Fibroblast of villous mesenchyme (primary cell): ENCODE measurements at regions not wholly inside any gene's neighbourhood (a gene's known extent, or its start where the extent isn't known, plus 50 kb on each side); places are given as distances from the start of the nearest gene placed in this dataset.

Experiments
- DNase-seq: peaks from one replicate; pipeline ENCODE4 v3.0.0-alpha.2; 2010; ENCODE audit warnings: low read depth
- H3K4me3 ChIP-seq: 2 replicates; pipeline ENCODE4 v1.5.1; 2011; ENCODE audit warnings: low read depth, mild to moderate bottlenecking, low read length
- TF ChIP-seq, protein P1 (sequence below): IDR thresholded peaks from 2 replicates; pipeline ENCODE4 v1.5.1; 2012; ENCODE audit warnings: low read depth, mild to moderate bottlenecking, low read length; ENCODE audit not compliant: insufficient read depth

GRCh38 chrX:5752831-5753230 lies 475.8 kb downstream of the NLGN4X start:
- no peak overlapping the region for H3K4me3 ChIP-seq
- TF ChIP-seq, protein P1, sequence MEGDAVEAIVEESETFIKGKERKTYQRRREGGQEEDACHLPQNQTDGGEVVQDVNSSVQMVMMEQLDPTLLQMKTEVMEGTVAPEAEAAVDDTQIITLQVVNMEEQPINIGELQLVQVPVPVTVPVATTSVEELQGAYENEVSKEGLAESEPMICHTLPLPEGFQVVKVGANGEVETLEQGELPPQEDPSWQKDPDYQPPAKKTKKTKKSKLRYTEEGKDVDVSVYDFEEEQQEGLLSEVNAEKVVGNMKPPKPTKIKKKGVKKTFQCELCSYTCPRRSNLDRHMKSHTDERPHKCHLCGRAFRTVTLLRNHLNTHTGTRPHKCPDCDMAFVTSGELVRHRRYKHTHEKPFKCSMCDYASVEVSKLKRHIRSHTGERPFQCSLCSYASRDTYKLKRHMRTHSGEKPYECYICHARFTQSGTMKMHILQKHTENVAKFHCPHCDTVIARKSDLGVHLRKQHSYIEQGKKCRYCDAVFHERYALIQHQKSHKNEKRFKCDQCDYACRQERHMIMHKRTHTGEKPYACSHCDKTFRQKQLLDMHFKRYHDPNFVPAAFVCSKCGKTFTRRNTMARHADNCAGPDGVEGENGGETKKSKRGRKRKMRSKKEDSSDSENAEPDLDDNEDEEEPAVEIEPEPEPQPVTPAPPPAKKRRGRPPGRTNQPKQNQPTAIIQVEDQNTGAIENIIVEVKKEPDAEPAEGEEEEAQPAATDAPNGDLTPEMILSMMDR: no peak
- DNase-seq: no peak

GRCh38 chrX:5748586-5749150 lies 480.0 kb downstream of the NLGN4X start:
- TF ChIP-seq, protein P1: no peak
- DNase-seq: peak; percentile 0
- no peak overlapping the region for H3K4me3 ChIP-seq

- TF ChIP-seq, protein P1: no peak
- no peak for DNase-seq
- no peak overlapping the region for H3K4me3 ChIP-seq
Observed at GRCh38 chrX:5746231-5746630, 482.4 kb downstream of the NLGN4X start.

DNA sequence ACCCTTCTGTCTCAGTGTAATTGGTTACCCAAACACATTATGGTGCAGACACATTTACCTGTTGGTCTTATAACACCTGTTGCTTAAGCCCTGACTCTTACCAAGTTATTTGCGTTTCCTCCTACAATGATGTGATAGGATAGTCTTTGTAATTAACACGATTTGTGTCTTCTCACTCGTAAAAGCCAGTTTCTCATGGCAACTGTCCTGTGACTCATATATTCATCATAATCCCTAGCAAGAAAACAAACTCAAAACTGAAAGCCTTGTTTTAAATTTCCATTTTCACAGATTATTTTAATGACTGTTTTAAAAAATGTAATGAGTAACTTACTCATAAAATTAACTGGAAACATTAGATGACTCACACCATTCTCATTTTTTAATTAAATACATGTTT lies 495.2 kb downstream of the NLGN4X start:
- no peak overlapping the region for H3K4me3 ChIP-seq
- peak; percentile 37 for DNase-seq
- TF ChIP-seq, protein P1: no peak

DNA sequence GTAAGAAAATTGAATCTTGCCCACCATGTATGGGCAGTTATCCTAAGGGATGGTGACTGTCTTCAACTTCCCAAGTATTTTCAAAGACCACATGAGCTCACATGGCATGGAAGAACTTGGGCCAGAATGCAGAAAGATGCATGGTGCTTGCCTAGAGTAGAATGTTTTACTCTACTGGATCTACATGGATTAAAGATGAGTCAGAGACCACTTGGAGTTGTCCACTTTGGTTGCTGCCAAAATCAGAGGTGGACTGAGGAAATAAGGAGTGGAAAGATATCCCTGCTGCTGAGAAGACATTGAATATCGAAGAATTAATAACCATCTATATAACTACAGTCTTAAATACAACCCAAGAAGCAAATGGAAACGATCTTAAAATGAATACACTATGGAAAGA lies 498.1 kb downstream of the NLGN4X start:
- H3K4me3 ChIP-seq: no peak overlapping the region
- DNase-seq: no peak
- TF ChIP-seq, protein P1: no peak

GRCh38 chrX:5726224-5726623 lies 502.4 kb downstream of the NLGN4X start:
- TF ChIP-seq, protein P1: no peak
- H3K4me3 ChIP-seq: no peak overlapping the region
- DNase-seq: peak; percentile 23

GRCh38 chrX:5724123-5724522 lies 504.5 kb downstream of the NLGN4X start:
- no peak for DNase-seq
- H3K4me3 ChIP-seq: no peak overlapping the region
- TF ChIP-seq, protein P1: no peak
